KMS-11 (cell line): ENCODE measurements at regions not wholly inside any gene's neighbourhood (a gene's known extent, or its start where the extent isn't known, plus 50 kb on each side); places are given as distances from the start of the nearest gene placed in this dataset.

ENCODE experiments used
- H2AFZ ChIP-seq: fragments of 200-600 bp; sonication (generic); 2 replicates; pipeline ENCODE4 v1.6.1; 2016; ENCODE audit warnings: antibody characterized with exemption, mixed run types, low read depth
- H3K27ac ChIP-seq: fragments of 200-600 bp; sonication (generic); 2 replicates; pipeline ENCODE4 v1.6.1; 2016; ENCODE audit warnings: mild to moderate bottlenecking, mixed run types
- H3K27me3 ChIP-seq: fragments of 200-600 bp; sonication (generic); 2 replicates; pipeline ENCODE4 v1.6.1; 2017; ENCODE audit warnings: mild to moderate bottlenecking, low read depth, mixed run types, moderate library complexity; ENCODE audit not compliant: insufficient read depth
- H3K36me3 ChIP-seq: fragments of 200-600 bp; sonication (generic); 2 replicates; pipeline ENCODE4 v1.6.1; 2017; ENCODE audit warnings: mild to moderate bottlenecking, mixed run types; ENCODE audit not compliant: insufficient read depth
- H3K4me1 ChIP-seq: fragments of 200-600 bp; sonication (generic); 2 replicates; pipeline ENCODE4 v1.6.1; 2016; ENCODE audit warnings: mild to moderate bottlenecking, low read depth, mixed run types; ENCODE audit not compliant: poor library complexity, severe bottlenecking
- H3K4me2 ChIP-seq: fragments of 200-600 bp; sonication (generic); 2 replicates; pipeline ENCODE4 v1.7.0; 2016; ENCODE audit warnings: mild to moderate bottlenecking, mixed run types
- H3K4me3 ChIP-seq: fragments of 200-600 bp; sonication (generic); IDR thresholded peaks from 2 replicates; pipeline ENCODE4 v1.6.1; 2017; ENCODE audit warnings: low read depth, low read length, mixed read lengths; ENCODE audit not compliant: insufficient read depth
- H3K79me2 ChIP-seq: fragments of 200-600 bp; sonication (generic); 2 replicates; pipeline ENCODE4 v1.6.1; 2016; ENCODE audit warnings: low read depth, mixed run types; ENCODE audit not compliant: insufficient read depth
- H3K9ac ChIP-seq: fragments of 200-600 bp; sonication (generic); 2 replicates; pipeline ENCODE4 v1.6.1; 2016; ENCODE audit warnings: mild to moderate bottlenecking, mixed run types
- H4K20me1 ChIP-seq: fragments of 200-600 bp; sonication (generic); 2 replicates; pipeline ENCODE4 v1.6.1; 2016; ENCODE audit warnings: mild to moderate bottlenecking, mixed run types; ENCODE audit not compliant: insufficient read depth
- TF ChIP-seq, protein P1 (sequence below): fragments of 200-600 bp; sonication (generic); conservative IDR thresholded peaks from 2 replicates; pipeline ENCODE4 v1.6.1; 2017; ENCODE audit warnings: low read depth, mild to moderate bottlenecking, antibody characterized with exemption, low read length, moderate library complexity, mixed read lengths

GRCh38 chr10:8245131-8245813, 190.8 kb downstream of the GATA3 start:
- H3K9ac ChIP-seq: no peak overlapping the region
- H3K79me2 ChIP-seq: no peaks in the 10 kb centered on the region
- no peak overlapping the region for H3K27ac ChIP-seq
- no peaks in the 10 kb centered on the region for H3K36me3 ChIP-seq
- no peak overlapping the region for H3K4me3 ChIP-seq
- no peaks in the 10 kb centered on the region for H4K20me1 ChIP-seq
- H3K4me2 ChIP-seq: no peak overlapping the region
- H3K4me1 ChIP-seq: no peaks in the 10 kb centered on the region
- H3K27me3 ChIP-seq: no peaks in the 10 kb centered on the region
- H2AFZ ChIP-seq: no peak overlapping the region
- TF ChIP-seq, protein P1, sequence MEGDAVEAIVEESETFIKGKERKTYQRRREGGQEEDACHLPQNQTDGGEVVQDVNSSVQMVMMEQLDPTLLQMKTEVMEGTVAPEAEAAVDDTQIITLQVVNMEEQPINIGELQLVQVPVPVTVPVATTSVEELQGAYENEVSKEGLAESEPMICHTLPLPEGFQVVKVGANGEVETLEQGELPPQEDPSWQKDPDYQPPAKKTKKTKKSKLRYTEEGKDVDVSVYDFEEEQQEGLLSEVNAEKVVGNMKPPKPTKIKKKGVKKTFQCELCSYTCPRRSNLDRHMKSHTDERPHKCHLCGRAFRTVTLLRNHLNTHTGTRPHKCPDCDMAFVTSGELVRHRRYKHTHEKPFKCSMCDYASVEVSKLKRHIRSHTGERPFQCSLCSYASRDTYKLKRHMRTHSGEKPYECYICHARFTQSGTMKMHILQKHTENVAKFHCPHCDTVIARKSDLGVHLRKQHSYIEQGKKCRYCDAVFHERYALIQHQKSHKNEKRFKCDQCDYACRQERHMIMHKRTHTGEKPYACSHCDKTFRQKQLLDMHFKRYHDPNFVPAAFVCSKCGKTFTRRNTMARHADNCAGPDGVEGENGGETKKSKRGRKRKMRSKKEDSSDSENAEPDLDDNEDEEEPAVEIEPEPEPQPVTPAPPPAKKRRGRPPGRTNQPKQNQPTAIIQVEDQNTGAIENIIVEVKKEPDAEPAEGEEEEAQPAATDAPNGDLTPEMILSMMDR: no peak

DNA sequence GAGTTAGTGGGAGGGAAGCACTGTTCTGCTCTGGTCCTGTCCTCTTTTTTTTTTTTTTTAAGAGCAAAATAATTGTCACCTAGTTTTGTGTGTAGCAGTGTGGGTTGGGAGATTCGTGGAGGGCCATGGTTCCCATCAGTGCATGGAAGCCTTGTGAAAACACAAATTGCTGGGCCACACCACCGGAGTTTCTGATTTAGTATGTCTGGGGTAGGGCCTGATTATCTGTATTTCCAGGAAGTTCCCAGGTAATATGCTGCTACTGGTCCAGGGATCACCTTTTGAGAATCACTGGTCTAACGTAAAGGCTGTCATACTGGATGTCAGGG, 191.3 kb downstream of the GATA3 start:
- Histone ChIP-seq H4K20me1 (no peaks in the 10 kb centered on the region), H2AFZ (no peak overlapping the region), H3K27me3 (no peaks in the 10 kb centered on the region), H3K36me3 (no peaks in the 10 kb centered on the region), H3K79me2 (no peaks in the 10 kb centered on the region), H3K4me1 (no peaks in the 10 kb centered on the region), H3K4me2 (no peak overlapping the region), H3K4me3 (no peak overlapping the region), H3K9ac (no peak overlapping the region), H3K27ac (no peak overlapping the region)
- TF ChIP-seq, protein P1: no peak

DNA sequence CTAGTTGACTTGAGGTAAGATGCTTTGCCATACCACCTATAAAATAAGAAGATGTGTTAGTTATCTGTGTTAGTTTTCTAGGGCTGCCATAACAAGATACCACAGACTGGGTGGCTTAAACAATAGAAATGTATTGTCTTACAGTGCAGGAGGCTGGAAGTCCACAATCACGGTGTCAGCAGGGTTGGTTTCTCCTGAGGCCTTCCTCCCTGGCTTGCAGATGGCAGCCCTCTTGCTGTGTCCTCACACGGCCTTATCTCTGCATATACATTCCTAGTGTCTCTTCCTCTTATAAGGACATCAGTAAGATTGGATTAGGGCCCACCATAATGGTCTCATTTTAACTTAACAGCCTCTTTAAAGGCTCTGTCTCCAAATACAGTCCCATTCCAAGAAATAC, 192.1 kb downstream of the GATA3 start:
- Histone ChIP-seq H3K4me3 (no peak overlapping the region), H3K79me2 (no peaks in the 10 kb centered on the region), H3K27ac (no peak overlapping the region), H3K4me2 (no peak overlapping the region), H3K9ac (no peak overlapping the region), H3K27me3 (no peaks in the 10 kb centered on the region), H2AFZ (no peak overlapping the region), H4K20me1 (no peaks in the 10 kb centered on the region), H3K4me1 (no peaks in the 10 kb centered on the region), H3K36me3 (no peaks in the 10 kb centered on the region)
- TF ChIP-seq, protein P1: no peak

DNA sequence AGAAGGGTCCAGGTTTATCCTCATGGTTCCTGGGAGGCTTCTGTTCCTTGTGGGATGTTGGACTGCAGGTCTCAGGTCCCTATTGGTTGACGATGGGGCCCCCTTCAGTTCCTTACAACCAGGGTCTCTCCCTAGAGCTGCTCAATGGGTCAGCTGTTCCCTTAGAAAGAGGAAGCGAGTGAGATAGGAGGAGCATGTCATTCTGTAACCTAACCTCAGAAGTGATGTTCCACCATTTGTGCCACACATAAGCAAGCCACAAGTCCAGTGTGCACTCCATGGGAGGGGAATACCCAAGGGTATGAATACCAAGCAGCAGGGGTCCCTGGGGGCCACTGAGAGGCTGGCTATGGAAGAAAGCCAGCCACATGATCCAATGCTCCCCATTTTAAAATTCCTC, 192.7 kb downstream of the GATA3 start:
- H4K20me1 ChIP-seq: no peaks in the 10 kb centered on the region
- H3K27ac ChIP-seq: no peak overlapping the region
- no peaks in the 10 kb centered on the region for H3K36me3 ChIP-seq
- no peaks in the 10 kb centered on the region for H3K4me1 ChIP-seq
- TF ChIP-seq, protein P1: no peak
- no peak overlapping the region for H3K9ac ChIP-seq
- H3K4me2 ChIP-seq: no peak overlapping the region
- H3K4me3 ChIP-seq: no peak overlapping the region
- H3K27me3 ChIP-seq: no peaks in the 10 kb centered on the region
- H3K79me2 ChIP-seq: no peaks in the 10 kb centered on the region
- H2AFZ ChIP-seq: no peak overlapping the region
